HG03378 (cell line): ENCODE measurements at regions not wholly inside any gene's neighbourhood (a gene's known extent, or its start where the extent isn't known, plus 50 kb on each side); places are given as distances from the start of the nearest gene placed in this dataset.
A peak's percentile ranks its signal among the peaks of the same experiment; 100 is the strongest.
"Not testable (repeated sequence)": the region's sequence is repeated elsewhere in the genome, so short reads cannot be mapped to it uniquely, and the experiment has no call there.

ENCODE experiments used
- ATAC-seq: cut with Tn5 transposase; IDR thresholded peaks from one replicate; pipeline ENCODE4 v1.9.1; 2021; ENCODE audit warnings: mild to moderate bottlenecking, moderate library complexity; ENCODE audit not compliant: unreplicated experiment

DNA sequence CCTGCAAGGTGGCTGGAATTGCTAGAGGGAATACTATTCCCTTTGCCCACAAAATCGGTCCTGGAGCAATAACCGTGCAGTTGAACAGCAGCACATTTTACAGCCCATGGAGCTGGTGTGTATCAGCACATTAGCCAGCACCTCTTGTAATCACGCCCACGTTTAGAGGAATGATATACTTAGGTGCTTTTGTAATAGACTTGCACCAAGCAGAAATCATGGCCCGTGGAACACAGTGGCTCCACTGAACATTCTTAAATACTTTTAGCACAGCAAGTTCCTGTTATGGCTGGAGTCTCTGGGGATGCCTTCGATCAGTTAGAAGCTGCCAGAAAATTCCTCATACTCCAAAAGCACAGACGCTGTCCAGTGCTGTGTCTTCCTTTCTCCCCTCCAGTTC, 218.1 kb upstream of the FAM78B start:
- no peak for ATAC-seq

DNA sequence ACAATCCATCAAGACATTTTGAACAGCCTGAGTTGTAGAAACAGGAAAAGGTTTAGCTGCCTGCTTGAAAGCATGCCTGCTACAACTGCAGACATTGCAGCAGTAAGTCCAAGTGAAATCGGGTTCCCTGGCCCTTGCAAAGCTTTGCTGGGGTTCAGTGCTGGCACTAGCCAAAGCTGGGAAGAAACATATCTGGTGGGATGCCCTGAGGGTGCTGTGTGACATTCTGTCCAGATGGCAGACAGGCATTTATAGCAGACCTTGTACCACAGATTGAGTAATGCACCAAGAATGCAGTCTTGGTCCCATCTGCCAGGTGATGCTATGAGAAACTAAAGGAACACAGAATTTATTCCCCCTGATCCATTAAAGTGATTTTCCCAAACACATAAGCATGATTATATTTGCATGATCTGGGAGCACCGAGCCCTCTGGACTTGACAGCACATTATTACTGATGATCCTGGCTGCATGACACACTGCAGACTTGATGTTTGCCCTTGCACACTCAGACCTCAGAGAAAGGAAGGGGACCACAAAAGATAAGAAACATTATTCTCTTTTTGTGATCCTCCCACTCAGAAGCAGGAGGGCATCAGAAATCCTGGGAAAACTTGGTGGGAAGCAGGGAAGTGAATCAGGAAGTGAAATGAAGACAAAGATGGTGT, 223.7 kb upstream of the FAM78B start:
- ATAC-seq = no peak

DNA sequence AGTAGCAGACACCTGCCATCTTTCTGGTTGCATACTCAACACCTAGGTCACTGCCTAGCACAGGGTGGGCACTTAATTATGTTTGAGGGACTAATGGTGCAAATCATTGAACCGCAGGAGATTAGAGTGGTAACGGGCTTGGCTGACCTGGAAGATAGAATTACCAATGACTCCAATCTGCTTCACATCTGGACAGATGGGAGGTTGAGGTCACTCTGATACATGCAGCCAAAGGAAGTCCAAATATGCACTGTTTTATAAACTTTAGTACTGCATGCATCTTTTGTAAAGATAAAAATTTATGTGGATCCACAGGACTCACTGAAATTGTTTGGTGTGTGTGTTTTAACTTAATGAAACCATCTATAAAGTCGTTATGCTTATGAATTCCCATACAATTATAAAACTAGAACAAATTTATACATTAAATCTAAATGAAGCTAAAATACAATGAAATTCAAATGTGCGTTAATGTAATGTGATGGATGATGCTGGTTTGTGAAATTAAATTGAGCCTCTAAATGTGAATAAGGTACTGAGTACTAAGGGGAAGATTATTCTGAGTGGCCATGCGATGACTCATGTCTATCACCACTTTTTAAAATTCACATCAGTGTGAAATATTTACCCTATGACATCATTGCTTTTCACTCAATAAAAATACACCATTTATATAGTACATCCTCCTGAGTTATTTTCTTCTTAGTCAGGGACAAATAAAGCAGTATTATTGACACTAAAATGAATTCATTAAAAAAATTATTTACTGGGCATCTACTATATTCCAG, 224.7 kb upstream of the FAM78B start:
- ATAC-seq = no peak

DNA sequence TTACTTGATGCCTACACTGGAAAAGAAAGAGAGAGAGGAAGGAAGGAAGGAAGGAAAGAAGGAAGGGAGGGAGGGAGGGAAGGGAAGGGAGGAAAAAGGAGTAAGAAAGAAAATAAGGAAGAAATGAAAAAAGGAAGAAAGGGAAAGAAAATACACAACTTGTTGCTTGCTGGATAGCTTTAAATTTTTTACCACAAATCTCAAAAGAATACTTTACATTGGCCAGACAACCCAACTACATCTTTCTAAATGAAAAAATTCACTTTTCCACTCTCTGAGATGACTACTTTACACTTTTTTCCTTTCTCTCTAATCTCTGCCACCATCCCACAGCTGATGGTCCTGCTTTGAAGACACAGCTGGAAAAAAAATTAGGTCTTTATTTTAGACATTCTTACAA, 228.9 kb upstream of the FAM78B start:
- no peak for ATAC-seq

DNA sequence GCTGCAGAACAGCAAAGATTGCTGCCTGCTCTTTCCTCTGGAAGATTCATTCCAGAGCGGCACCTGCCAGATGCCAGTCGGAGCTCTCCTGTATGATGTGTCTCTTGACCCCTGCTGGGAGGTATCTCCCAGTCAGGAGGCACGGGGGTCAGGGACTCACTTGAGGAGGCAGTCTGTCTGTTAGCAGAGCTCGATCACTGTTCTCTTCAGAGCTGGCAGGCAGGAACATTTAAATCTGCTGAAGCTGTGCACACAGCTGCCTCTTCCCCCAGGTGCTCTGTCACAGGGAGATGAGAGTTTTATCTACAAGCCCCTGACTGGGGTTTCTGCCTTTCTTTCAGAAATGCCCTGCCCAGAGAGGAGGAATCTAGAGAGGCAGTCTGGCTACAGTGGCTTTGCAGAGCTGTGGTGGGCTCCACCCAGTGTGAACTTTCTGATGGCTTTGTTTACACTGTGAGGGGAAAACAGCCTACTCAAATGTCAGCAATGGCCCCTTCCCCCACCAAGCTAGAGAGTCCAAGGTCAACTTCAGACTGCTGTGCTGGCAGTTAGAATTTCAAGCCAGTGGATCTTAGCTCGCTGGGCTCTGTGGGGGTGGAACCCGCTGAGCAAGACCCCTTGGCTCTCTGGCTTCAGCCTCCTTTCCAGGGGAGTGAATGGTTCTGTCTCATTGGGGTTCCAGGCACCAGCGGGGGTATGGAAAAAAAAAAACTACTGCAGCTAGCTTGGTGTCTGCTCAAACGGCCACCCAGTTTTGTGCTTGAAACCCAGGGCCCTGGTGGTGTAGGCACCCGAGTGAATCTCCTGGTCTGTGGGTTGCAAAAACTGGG, 242.7 kb upstream of the FAM78B start:
- not testable (repeated sequence) for ATAC-seq

DNA sequence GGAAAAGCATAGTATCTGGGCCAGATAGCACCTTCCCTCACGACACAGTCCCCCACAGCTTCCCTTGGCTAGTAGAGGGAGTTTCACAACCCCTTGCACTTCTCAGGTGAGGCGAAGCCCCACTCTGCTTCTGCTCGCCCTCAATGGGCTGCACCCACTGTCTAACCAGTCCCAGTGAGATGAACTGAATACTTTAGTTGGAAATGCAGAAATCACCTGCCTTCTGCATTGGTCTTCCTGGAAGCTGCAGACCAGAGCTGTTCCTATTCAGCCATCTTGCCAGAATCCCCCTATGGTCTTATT, 243.2 kb upstream of the FAM78B start:
- ATAC-seq = no peak

DNA sequence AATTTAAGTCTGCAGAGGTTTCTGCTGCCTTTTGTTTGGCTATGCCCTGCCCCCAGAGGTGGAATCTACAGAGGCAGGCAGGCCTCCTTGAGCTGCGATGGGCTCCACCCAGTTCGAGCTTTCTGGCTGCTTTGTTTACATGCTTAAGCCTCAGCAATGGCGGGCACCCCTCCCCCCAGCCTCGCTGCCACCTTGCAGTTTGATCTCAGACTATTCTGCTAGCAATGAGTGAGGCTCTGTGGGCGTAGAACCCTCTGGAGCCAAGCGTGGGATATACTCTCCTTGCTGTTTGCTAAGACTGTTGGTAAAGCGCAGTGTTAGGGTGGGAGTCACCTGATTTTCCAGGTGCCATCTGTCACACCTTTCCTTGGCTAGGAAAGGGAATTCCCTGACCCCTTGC, 250.0 kb upstream of the FAM78B start:
- not testable (repeated sequence) for ATAC-seq

DNA sequence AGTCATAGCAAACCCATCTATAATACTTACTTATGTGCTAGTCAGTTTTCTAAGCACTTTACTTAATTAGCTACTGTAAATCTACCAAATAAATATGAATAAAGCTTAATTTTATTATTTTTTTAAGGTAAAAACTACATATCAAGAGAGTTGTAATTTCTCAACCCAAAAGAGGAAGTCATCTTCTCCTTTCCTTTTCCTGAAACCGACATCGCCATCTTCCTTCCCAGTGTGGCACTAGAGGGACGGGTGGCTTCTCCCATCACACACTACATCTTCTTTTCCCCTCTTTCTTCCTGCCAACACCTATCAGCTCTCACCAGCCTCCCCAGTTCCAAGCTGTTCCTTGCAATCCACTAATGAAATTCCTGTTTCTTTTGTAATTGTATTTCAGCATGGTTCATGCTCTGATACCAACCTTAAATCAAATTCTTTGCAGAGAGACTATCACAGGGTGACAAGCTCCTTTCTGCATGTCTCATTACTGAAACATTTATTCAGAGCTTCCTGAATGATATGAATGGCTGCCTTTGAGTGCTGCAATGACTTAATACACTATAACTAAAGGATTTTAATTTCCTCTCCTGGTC, 251.6 kb upstream of the FAM78B start:
- ATAC-seq = no peak

DNA sequence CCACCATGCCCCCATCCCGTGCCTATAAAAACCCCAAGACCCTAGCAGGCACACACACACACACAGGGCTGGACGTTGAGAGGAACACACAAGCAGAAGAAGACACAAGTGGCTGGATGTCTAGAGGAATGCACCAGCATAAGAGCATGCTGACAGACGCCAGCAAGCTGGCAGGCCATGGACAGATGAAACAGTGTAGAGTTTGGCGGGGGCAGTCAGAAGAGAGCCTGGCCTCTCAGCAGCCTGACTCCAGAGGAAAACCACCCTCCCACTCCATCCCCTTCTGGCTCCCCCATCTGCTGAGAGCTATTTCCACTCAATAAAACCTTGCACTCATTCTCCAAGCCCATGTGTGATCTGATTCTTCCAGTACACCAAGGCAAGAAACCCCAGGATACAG, 255.8 kb upstream of the FAM78B start:
- ATAC-seq = not testable (repeated sequence)

DNA sequence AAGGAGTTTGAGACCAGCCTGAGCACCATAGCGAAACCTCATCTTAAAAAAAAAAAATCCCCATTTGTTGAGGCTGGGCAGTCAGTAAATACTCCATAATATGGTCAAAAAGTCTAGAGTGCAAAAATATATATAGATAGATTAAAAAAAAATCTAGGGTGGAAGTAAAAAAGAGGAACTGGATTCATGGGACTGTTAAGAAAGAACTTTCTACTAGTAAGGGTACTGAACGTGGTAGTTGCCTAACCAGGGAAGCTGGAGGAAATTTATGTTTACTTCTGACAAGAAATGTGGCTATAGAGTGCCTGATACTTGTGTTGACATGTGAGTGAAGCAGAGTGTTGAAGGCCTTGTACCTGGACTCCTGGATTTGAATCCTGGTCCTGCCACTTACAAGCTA, 265.9 kb upstream of the FAM78B start:
- no peak for ATAC-seq

DNA sequence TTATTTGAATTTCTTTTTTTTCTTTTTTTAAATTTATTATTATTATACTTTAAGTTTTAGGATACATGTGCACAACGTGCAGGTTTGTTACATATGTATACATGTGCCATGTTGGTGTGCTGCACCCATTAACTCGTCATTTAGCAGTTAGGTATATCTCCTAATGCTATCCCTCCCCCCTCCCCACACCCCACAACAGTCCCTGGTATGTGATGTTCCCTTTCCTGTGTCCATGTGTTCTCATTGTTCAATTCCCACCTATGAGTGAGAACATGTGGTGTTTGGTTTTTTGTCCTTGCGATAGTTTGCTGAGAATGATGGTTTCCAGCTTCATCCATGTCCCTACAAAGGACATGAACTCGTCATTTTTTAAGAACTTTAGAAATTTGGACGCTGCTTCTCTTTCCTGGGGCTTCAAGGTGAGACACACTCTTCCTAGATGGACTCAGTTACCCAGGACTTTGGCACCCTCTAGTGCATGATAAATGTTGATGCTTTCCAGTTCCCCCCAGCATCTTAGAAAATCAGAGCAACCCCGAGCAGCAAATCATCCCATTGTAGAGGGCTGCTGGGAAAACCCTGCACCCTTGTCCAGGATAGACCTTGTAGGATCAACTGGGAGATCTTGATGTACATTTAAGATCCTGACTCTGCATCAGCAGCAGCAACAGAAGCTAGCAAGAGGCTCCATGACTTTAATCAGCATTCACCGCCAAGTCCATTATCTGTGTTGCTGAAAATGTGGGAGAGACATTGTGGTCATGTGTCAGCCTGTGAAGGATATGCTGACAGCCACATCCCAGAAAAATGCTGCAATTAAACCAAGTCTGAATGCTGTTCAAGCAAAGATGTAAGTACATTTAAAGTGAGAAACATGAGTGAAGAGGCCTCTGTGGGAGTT, 266.9 kb upstream of the FAM78B start:
- ATAC-seq = peak; percentile 51

DNA sequence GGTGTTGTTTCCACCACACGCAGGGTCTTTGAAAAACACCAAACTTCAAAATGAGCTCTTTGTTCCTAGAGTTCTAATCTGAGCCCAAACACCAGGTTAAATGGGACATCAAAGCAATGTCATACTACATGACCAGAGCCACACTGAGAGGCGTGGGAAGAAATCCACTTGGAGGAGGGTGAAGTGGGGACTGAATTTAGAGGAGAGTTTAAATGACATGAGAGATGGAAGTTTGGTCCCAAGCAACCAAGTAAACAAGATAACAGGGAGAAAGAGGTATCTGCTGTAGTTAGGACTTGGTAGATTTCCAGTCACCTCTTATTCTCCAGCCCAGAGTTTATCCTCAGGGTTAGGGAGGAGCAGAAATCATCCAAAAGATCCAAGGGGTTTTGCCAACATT, 290.9 kb upstream of the FAM78B start:
- no peak for ATAC-seq

DNA sequence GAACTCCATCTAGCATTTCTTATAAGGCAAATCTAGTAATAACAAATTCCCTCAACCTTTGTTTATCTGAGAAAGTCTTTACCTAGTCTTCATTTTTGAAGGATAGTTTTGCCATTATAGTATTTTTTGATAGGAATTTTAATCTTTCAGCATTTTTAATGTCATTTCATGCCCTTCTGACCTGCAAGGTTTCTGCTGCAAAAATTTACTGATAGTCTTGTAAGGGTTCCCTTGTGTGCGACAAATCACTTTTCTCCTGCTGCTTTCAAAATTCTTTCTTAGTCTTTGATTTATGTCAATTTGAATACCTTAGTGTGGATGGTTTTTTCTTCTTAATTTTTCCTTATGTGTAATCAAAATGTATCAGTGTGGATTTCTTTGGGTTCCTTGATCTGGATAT, 297.5 kb upstream of the FAM78B start:
- ATAC-seq = no peak

DNA sequence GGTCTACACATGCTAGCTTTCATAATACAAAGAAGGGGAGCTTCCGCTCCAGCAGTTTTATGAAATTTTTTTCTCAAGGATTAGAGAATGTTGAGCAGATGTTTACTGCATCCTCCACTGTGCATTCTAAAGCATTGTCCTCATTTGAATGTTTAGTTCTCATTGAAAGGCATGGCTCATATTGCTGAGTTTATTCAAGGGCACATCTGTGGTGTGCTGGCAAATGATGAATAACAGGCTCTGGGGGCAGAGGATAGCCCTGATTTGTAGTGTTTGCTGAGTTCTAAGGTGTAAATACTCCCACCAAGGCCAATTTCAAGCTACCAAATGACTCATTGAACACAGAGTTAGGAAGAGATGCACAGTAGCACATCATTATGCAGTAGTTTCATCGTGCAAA, 303.2 kb upstream of the FAM78B start:
- ATAC-seq = no peak

DNA sequence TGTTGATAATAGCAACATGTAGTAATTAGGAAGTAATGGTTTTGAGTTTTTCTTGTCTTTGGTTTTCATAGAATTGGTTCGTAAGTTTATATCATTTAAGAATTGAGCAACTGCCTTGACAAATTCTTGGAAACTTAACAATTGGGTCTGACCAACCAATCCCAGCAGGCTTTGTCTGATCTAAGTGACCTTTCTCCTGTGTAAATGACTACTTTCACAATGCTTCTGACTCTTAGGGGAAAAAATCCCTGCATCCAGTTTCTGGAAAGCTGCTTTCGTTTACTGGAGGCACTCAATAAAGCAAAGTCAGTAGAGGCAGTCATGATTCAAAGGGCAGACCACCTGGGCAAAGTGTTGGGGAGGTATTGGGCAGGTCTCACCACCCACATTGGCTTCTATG, 303.6 kb upstream of the FAM78B start:
- ATAC-seq = no peak

DNA sequence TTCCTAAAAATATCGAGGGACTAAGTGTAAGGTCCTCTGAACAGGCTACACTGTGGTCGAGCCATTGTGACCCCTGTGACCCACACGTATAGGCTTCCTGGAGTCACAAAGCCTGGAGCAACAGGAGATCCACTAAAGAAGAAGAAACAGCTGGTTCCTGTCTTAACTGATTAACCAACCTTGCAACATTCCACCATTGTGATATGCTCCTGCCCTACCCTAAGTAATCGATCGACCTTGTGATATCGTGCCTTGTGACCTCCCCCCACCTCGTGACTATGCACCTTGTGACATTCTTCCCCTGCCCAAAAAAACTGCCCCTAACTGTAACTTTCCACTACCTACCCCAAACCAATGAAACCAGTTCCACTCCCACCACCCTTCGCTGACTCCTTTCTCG, 304.6 kb upstream of the FAM78B start:
- no peak for ATAC-seq

DNA sequence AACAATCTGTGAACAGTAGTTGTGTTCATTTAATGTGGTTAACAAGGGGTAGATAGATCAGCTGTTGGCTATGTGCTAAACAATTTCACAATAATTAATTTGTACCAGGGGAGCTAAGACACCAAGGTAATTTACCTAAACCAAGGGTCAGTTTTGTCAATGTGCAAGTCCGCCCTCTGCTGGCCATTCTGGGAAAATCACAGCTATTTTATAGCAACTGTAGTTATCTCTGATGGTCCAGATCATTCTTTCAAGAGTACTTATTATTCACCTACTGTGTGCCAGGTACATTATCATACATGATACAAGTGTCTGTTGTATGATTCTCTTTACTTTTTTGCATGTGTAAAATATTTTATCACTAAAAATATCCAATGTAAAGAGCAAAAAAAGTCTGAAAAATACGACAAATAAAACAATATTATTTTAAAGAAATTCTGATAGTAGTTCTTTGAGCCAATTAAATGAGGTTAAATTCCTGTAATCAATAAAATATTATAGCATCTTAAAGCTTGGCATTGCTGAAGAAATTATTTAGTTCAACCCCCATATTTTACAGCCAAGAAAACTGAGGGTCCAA, 312.3 kb upstream of the FAM78B start:
- ATAC-seq = peak; percentile 64

DNA sequence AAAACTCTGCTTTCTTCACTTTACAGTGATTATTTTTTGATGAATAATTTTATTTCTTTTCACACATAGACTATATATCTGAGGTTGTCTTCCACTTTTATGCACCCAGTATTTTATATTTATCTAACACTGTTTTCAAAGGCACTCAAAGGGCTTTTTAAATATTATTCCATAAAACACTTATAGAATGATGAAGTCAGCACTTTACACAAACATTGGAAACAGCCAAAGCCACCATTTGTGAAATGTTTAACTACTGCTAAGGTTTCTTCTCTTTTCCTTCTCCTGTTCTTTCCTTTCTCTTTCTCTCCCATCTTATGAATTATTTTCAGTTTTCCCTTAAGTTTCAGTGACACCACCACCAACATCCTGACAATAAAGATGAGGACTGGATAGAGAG, 317.7 kb upstream of the FAM78B start:
- no peak for ATAC-seq

DNA sequence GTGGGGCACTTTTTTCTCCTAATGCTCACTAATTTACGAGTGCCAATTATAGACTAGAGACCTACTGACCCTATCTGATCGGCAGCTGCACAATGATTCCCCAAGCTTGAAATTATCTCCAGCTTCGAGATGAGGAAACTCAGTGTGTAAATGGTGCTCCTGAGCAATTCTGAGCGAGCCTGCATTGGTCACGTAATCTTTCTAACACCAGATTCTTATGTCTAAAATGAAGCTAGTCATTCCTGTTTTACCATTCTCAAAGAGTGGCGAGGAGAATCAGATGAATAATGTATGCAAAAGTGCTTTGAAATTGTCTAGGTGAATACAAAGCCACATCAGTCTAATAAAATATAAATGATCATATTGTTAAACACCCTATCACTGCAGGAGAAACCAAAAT, 318.1 kb upstream of the FAM78B start:
- no peak for ATAC-seq

DNA sequence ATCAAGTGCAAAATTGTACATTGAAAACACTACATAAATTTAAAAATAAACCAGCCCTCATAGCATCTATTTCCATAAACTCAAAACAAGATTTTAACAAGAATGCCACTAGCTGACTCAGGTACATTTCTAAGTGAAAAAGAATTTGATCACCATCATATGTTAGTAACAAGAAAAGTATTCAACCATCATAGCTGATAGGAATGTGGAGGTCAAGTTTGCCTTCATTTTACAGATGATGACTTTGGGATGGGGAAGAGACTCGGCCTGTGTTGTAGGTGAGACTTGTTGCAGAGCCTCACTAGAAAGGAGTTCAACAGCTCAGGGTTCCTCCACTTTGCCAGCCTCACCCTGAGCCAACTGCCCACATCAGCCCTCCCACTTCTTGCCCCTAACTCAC, 318.8 kb upstream of the FAM78B start:
- no peak for ATAC-seq
